ENCODE measurements at regions not wholly inside any gene's neighbourhood (a gene's known extent, or its start where the extent isn't known, plus 50 kb on each side); places are given as distances from the start of the nearest gene placed in this dataset.

DNA sequence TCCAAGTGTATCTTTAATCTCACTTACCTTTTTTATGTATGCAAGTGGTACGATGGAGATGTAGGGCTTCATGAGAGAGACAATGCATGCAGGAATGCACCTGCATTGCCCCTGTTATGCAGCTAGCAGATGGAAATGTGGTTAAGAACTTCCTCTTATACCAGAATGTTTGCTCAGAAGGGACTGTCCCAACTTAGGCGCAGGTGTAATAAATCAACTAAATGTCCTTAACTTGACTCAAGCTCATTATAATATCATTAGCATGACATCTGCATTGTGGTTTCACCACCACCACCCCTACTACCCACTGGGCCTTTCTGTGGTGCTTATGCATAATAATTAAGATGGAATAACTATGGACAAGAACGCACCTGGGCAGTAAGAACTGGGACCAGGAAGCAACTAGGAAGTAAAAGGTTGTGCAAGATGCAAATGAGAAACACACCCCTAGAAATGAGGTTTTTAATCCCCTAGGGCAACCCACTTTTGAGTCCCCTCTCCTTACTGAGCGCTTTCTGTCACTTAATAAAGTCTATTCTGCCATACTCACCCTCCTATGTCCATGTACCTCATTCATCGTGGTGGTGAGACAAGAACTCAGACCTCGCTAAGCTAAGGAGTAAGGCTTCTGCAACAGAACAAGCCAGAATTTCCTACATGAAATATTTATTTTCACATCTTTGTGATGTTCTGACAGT is 1103.3 kb upstream of the B3GALT2 start:
- no peak for DNase-seq

DNA sequence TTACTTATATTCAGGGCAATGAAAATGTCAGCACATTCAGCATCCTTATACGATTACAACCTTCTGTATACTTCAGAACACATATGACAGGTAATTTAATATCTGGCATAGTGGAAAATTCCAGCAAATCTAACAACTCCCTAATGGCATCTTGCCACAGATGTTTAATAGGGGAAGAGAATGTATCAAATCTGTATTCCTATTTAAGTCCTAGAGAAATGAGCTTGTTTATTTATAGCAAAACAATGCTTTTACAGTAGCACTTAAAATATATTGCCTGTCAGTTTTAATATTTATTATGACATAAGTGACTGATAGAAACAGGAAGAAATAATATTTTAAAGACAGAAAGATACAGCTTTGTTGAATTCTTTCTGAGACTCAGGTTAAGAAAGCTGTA is 1101.8 kb upstream of the B3GALT2 start:
- DNase-seq: peak; percentile 10

- DNase-seq: no peak
Measured at GRCh38 chr1:194281376-194281775, 1095.0 kb upstream of the B3GALT2 start.

GRCh38 chr1:194280463-194280862 is 1094.0 kb upstream of the B3GALT2 start:
- DNase-seq: no peak

GRCh38 chr1:194279975-194280374 is 1093.6 kb upstream of the B3GALT2 start:
- DNase-seq: no peak

DNA sequence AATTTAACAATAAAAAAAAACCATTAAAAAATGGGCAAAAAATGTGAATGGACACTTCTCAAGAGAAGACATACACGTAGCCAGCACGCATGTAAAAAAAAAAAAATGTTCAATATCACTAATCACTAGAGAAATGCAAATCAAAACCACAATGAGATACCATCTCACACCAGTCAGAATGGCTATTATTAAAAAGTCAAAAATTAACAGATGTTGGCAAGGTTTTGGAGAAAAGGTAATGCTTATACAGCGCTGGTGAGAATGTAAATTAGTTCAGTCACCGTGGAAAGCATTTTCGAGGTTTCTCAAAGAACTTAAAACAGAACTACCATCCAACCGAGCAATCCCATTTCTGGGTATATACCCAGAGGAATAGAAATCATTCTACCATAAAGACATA is 1091.5 kb upstream of the B3GALT2 start:
- DNase-seq: no peak

DNA sequence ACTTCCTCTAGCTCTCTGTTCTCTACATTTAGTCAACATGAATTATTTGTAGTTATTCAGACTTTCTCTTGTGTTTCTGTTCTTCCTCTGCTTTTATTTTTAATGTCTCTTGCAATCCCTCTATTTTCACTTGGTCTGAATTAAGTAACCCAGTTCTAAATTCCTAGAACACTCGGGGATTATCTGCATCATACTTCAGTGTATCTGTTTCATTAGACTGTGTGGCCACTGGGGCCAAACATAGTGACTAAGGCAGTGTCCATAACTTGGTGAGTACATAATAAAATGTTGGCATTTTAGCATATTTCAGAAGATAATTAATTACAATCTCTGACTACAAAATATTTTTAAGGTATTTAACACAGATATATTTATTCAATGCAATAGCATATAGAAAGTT is 1087.2 kb upstream of the B3GALT2 start:
- DNase-seq: no peak

DNA sequence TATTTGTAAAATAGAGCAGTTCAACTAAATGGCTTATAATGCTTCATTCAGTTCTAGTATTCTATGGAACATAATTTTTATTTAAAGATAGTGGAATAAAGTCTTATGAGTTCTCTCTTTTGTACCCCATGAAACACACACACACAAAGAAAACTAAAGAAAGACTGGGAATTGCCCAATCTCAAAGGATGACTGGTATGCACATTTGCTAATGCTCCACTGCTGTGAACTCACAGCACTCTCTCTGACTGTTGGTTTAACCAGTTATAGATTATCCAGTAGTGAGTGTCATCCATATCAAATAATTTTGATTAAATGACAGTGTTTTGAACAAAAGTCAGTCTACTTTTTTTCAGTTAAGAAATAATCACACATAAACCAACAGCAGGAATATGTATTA is 1082.4 kb upstream of the B3GALT2 start:
- DNase-seq: no peak

- DNase-seq: no peak
Measured at GRCh38 chr1:194267021-194267420, 1080.6 kb upstream of the B3GALT2 start.

GRCh38 chr1:194256010-194256409 is 1069.6 kb upstream of the B3GALT2 start:
- no peak for DNase-seq

DNA sequence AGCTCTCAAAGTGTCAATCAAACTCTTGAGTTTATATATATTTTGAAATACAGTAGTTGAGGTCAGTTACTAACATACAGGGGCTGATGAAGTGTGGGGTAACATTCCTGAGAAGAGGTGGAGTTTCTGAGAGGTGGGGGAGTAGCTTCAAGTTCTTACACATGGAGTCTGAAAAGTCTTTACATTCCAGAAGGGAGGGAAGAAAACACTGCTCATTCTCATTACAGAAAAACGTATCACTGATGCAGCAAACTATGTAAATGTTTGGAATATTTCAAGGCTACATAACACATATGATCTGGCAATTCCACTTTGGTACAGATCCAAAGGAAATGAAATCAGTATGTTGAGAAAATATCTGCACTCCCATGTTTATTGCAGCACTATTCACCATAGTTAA is 1065.8 kb upstream of the B3GALT2 start:
- DNase-seq: no peak

DNA sequence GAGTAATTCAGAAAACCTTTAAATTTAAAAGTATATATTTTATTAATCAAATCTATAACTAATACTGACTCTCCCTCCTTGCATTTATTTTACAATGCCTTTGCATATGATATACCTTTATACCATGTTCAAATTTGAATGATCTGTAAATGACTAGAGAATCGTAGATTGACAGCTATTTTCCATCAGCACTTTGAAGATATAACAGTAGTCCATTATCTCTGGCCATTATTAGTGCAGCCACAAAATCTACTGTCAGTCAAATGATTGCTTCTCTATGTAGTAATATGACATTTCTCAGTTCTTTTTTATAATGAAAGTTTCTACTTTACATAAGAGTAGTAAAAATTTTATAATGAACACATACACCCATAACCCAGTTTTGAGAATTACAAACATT is 1054.8 kb upstream of the B3GALT2 start:
- no peak for DNase-seq

- DNase-seq: no peak
Measured at GRCh38 chr1:194233069-194233468, 1046.7 kb upstream of the B3GALT2 start.

GRCh38 chr1:194230351-194231144 is 1044.1 kb upstream of the B3GALT2 start:
- DNase-seq: no peak

- no peak for DNase-seq
Measured at GRCh38 chr1:194228427-194228826, 1042.0 kb upstream of the B3GALT2 start.

GRCh38 chr1:194227161-194227560 is 1040.7 kb upstream of the B3GALT2 start:
- no peak for DNase-seq

DNA sequence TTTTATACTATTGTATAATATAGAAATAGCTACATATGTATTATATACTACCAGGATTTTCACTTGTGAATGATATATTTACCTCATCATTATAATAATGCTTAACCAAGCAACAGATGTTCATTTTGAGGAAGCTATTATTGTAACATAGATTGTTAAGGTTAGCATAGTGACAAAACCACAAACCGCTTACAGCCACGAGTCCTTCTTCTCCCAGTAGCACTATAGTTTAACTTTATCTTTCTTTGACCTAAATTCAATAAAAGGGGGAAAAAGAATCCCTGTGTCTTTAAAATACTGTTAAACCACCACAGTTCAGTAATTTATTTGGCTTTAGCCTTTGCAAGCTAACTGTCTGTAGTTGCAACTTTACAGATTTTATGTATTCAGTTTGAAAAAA is 1039.4 kb upstream of the B3GALT2 start:
- no peak for DNase-seq

- DNase-seq: no peak
Measured at GRCh38 chr1:194223596-194223995, 1037.2 kb upstream of the B3GALT2 start.

DNA sequence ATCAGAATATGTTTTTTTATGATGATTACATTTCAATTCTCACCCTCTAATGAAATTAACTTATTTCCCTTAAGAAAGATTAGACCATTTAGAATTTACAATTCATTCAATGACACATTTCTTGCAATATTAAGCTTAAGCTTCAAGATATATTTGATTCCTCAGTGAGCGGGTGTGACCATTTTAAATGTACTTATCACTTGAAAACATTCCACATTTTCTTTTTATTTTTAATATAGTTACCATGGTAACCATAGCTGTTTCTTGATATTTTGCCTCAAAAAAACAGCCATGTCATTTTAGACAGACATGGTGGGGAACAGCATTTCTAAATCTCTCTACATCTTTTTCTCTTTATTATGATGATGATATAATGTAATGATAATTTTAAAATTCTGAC is 1029.0 kb upstream of the B3GALT2 start:
- DNase-seq: no peak

GRCh38 chr1:194214735-194215134 is 1028.3 kb upstream of the B3GALT2 start:
- no peak for DNase-seq

- DNase-seq: no peak
Measured at GRCh38 chr1:194209920-194210319, 1023.5 kb upstream of the B3GALT2 start.

- DNase-seq: no peak
Measured at GRCh38 chr1:194208674-194209073, 1022.3 kb upstream of the B3GALT2 start.

- DNase-seq: no peak
Measured at GRCh38 chr1:194196562-194196961, 1010.1 kb upstream of the B3GALT2 start.

- no peak for DNase-seq
Measured at GRCh38 chr1:194194724-194195123, 1008.3 kb upstream of the B3GALT2 start.

DNA sequence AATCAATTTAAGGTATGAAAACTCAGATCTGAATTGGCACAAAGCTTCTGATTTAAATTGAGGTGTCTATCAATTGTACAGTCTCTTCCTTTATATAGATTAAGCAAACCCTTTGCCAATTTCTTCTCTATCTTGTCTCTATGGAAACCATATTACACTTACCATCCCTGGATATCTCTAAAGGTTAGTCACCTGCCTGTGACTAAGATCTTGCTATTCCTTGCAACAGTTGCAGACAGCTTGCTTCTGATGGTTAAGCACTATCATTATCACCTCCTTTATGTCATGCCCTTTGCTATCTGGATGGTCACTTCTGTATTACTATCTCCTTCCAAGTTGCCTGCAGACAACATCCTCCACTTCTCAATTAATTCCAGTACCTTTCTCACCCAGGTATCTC is 998.6 kb upstream of the B3GALT2 start:
- DNase-seq: no peak

Data from NCI-H2171 treated with DMSO at 0.1 percent for 48 hours (cell line).